Nucleus accumbens (tissue), 56 donors: ENCODE measurements at regions not wholly inside any gene's neighbourhood (a gene's known extent, or its start where the extent isn't known, plus 50 kb on each side); places are given as distances from the start of the nearest gene placed in this dataset.
"Not testable (repeated sequence)": the region's sequence is repeated elsewhere in the genome, so short reads cannot be mapped to it uniquely, and the experiment has no call there.

Experiments used
- DNase-seq, 56 donors: peaks; one replicate each; lab custom pipeline; 2025; lab: John Stamatoyannopoulos, UW

DNA sequence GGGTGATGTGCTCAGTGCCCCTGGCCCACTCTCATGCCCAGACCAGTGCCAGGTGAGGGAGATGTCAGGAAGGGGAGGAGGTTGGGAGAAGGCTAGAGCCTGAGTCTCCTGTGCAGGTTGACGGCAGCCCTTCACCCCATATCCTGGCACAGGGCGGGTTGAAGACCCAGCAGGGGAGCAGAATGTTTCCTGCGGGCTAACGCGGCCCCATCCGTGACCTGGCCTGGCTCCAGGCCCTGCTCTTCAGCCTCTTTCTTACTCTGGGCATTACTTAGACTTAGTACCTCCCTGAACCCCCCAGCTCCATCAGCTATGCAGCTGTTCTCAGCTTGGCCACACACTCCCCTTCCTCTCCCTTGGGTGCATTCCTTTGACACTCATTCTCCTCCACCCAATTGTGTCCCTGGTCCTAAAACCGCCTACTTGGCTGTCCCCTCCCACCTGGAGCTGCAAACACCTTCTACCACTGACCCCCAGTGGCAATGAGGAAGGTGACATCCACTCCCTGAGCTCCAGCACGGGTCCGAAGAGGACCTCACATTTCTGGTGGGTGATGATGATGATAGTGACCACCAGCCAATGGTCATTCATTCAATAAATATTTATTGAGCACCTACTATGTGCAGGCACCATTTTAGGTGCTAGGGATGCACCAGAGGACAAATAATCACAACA is 179.0 kb downstream of the PTPRU start:
- DNase-seq = no peak

DNA sequence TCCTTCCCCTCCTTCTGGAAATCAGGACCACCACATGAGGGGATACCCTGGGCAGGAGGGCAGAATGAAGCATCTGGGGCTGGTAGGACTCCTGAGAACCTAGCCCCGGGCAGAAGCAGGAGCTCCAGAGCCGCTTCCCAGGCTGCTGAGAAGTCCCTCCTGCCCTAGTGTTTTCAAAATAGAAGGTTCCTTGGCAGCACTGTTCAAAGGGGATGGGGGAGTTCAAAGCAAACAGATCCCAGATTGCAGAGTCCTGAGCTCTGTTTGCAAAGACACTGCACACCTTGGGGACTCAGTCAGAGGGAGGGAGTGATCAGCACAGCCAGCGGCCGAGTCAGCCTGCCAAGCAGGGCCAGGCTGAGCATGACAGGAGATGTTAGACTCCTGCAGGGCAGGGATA is 177.8 kb downstream of the PTPRU start:
- no peak for DNase-seq

DNA sequence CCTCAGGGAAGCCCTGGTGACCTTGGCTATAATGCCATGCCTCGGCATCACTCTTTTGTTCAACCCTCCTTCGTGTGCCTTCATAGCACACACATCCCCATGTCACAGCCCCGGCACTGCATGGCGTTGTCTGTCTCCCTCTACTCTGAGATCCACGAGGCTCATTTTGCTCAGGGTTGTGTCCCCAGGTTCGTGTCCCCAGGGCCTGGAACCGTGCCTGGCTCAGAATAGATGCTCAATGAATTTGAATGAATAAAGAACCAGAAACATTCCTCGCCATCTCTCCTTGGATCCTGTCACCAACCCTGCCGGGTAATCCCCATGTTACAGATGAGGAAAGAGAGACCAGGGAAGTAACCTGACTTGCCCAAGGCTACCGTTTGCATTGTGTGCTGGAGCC is 177.3 kb downstream of the PTPRU start:
- no peak for DNase-seq

DNA sequence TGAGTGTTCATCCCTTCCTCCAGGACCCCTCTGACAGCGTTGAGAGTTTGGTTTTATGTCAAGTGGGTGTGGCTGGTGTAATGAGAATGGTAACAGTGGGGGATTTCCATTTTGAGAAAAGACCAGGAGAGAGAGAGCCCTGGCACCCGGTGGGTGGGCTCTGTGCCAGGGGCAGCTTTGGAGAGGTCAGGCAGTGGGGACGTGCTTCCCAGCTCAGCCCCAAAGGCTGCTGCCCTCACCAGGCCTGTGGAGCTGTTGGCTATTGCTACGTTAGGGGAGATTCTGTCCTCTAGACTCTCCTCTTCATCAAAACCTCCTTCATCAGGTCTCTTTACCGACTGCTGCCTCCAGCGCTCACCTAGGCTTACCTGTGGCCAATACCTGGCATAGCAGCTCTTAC is 176.3 kb downstream of the PTPRU start:
- no peak for DNase-seq

GRCh38 chr1:29410476-29410875 is 174.2 kb downstream of the PTPRU start:
- DNase-seq = no peak

- DNase-seq = no peak
These were observed 173.3 kb downstream of the PTPRU start for GRCh38 chr1:29409616-29410015.

DNA sequence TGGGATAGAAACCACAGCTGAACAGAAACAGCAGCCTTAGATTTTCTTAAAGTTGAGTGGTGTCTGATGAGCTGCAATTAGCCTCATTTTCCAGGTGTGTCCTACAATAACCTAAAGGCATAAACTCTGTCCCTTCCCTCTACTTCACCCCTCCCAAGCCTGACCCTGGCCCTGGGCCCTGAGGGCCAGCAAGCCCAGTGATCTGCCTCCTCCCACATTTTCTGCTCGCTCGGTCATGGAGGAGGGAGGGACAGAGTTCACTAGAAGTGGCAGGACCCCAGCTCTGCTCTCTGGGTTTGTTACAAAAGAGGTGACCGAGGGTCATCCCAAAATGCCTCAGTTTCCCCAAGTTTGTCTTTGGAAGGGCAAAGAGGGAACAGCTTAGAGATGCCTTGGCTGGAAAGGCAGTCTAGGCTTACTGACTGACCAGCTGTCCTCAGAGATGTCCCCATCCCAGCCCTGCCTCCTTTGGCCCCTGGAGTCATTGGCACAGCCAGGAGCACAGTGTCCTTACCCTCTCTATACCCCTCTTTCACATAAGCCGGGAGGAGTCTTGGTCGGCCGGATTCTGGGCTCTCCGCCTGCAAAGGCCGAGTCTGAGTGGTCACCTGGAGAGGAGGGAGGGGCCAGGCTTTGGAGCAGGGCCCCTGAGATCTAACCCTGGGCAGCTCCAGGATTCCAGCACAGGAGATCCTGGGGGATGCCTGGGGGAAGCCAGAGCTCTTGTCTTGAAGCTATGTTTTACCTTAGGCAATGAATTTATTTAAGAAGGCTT is 172.7 kb downstream of the PTPRU start:
- no peak for DNase-seq

GRCh38 chr1:29406814-29407213 is 170.5 kb downstream of the PTPRU start:
- no peak for DNase-seq

GRCh38 chr1:29400203-29400602 is 163.9 kb downstream of the PTPRU start:
- not testable (repeated sequence) for DNase-seq

GRCh38 chr1:29399465-29399864 is 163.1 kb downstream of the PTPRU start:
- DNase-seq = no peak

- DNase-seq = no peak
These were observed 162.1 kb downstream of the PTPRU start for GRCh38 chr1:29398431-29398830.

GRCh38 chr1:29397981-29398380 is 161.7 kb downstream of the PTPRU start:
- DNase-seq = no peak

GRCh38 chr1:29397256-29397590 is 160.9 kb downstream of the PTPRU start:
- DNase-seq = no peak

DNA sequence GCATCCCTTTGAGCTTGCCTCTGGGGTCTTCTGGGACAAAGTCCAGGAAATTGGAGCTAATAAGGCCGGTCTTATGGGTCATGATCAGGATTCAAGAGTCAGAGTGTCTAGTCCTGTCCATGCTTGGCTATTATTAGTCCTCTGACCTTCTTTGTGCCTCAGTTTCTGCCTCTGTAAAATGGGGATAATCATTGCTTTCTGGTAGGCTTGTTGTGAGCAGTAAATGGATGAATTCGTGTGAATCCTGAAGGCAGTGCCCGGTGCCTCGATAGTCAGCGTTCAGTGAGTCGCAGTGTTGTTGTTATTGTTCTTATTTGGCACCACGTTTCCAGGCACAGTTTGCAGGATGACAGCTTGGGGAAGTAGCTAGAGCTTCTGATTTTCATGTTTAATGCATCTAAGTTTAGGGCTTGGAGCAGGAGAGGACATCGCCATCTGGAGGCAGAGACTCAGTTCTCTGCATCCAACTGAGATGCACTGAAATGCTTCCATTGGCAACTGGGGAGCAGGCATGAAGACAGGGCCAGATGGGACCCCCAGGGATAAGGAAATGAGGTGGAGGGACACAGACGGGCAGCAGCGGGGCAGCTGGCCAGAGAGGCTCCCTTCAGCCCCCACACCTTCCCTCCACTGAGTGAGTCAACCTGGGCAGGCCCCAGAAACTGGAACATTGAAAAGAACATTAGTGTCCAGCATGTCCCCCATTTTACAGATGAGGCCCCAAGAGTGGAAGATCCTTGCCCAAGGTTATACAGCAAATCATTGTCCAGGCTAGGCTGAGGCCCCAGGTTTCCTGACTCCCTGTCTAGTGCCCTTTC is 160.3 kb downstream of the PTPRU start:
- DNase-seq = no peak

- DNase-seq = no peak
These were observed 159.6 kb downstream of the PTPRU start for GRCh38 chr1:29395736-29396437.

DNA sequence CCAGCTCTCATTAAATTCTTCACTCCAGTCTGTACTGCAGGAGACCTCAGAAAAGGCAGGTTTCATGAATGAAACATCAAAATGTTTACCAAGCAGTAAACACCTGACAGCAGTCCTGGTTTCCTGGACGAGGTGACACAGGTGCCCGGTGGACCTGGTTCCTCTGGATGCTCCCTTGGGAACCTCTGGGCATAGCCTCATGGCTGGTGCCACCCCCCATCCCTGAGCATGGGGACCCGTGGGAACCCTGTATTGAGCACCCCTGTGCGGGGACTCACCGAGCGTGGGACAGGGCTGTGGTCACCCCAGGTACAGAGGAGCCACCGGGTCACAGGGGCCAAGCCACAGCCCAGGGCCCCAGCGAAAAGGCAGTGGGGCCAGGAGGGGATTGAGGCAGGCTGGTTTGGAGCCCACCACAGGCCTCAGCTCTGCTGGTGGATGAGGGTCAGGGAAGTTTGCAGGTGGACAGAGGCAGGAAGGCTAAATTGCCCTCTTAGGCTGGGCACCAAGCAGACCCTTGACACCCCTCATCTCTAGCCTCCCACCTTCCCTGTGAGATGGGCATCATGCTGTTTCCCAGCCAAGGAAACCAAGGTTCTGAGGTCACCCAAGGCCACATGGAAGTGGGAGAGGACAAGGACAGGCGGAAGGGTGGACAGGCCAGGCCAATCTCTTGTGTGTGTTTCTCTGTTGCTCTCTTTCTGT is 158.4 kb downstream of the PTPRU start:
- no peak for DNase-seq

GRCh38 chr1:29393451-29393826 is 157.1 kb downstream of the PTPRU start:
- DNase-seq = no peak

DNA sequence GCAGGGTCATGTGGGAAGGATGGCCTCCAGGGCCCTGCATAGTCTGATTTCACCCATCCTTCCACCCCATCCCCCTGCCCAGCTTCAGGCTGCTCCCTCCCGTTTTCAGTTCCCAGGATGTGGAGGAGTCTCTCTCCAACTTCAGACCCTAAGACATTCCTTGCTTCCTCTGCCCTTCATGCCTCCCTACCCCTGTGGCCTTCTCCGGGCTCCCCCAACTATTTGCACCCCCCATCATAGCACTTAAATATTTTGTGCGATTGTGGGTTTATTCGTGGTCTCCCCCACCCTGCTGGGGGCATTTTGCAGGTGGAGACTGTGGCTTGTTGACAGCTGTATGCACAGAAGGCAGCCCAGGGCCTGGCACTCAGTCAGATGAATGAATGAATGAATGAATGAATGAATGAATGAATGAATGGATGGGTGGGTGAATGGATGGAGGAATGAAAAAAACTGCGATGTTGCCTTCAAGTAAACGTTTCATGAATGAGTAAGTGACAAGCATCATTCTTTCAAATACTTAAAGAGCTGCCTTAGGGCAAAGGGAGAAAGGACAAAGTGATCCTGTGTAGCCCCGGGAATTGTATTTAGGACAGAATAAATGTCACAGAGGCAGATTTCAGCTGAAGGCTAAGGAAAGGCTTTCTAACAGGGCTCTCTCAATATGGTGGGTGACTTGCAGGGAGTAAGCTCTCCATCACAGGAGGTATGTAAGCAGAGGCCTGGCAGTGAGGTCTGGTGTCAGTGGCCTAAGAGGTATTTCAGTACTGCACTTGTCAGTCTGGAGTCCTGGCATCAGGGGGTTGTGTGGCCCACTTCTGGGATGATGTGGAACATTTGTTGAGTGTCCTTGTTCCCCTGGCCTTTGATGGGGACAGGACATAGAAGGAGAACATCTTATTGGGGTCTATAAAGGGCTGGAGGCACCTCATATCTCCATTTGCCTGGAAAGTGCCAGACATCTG is 156.4 kb downstream of the PTPRU start:
- DNase-seq = no peak

DNA sequence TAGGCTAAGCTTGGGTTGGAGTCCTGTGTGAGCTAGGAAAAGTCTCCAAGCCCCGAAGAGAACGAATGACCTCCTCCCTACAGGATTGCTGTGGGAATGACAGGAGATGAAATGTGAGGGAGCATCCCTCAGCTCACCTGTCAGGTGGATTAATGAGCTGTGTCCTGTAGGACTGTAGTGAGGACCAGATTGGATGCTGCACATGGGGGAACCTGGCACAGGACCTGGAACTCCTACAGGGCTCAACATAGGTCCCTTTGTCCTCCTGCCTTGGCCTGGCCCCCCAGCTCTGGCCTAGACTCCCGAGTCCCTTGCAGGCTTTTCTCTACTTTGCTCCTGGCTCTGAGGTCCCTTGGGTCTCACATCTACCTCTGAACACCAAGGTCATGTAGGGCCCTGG is 155.7 kb downstream of the PTPRU start:
- DNase-seq = no peak
